ENCODE measurements at regions not wholly inside any gene's neighbourhood (a gene's known extent, or its start where the extent isn't known, plus 50 kb on each side); places are given as distances from the start of the nearest gene placed in this dataset.

DNA sequence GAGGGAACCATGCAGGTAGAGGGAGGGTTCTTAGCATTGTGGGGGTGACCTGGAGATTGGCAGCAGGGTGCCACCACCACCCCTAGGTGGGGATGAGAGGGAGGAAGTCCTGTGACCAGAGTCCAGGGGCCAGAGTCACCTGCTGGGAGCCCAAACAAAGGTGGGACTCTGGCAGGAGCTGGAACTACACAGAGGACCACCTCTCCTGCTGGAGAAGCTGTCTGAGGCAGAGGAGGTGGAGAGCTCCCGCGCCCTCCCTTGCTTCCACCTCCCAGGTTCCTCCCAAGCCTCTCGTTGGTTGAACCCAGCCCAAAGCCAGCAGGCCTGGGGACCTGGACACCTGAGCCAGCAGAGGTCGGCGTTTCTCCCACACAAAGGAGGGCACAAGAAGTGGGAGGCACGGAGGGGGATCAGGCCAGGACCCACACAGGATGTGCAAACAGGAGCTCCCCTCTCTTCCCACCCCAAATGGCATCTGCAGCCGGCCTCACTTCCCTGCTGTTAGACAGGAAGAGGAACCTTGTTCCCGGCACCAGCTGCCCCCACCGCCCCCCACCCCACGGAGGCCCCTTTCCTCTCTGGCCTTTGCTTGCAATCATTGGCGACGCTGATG is 154.6 kb downstream of the SEC14L1 start:
- FAIRE-seq = no peak
- Histone ChIP-seq H3K27me3 (ENCODE audit: control insufficient read depth, insufficient read depth, low read length) (no peaks in the 10 kb centered on the region), H3K36me3 (ENCODE audit: control insufficient read depth, insufficient read depth, low read length) (peaks cover 33% of the 10 kb centered on the region), H3K4me3 (ENCODE audit: low read depth, low read length) (no peak overlapping the region)
- DNase-seq (ENCODE audit: low read depth) = no peak
- TF ChIP-seq CTCF (IDR thresholded peaks at IDR 0.05; ENCODE audit: insufficient read depth, low read length, severe bottlenecking) = no peak

DNA sequence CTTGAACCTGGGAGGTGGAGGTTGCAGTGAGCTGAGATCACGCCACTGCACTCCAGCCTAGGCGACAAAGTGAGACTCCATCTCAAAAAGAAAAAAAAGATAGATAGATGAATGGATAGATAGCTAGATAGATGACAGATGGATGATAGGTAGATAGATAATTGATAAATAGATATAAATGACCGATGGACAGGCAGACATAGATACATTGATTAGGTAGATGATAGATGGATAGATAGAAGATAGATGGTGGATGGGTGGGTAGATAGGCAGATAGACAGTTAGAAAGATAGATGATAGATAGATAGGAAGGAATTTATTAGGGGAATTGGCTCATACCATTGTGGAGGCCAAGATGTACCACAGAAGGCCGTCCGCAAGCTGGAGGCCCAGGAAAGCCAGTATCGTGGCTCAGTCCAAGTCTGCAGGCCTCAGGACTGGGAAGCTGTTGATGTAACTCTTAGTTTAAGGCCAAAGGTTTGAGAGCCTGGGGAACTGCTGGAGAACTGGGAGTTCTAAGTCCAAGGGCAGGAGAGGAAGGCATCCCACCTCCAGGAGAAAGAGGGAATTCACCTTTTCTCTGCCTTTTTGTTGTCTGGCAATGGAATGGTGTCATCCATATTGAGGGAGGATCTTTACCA is 156.1 kb downstream of the SEC14L1 start:
- Histone ChIP-seq H3K36me3 (ENCODE audit: control insufficient read depth, insufficient read depth, low read length) (peaks cover 33% of the 10 kb centered on the region), H3K27me3 (ENCODE audit: control insufficient read depth, insufficient read depth, low read length) (no peaks in the 10 kb centered on the region)
- DNase-seq (ENCODE audit: low read depth) = no peak

DNA sequence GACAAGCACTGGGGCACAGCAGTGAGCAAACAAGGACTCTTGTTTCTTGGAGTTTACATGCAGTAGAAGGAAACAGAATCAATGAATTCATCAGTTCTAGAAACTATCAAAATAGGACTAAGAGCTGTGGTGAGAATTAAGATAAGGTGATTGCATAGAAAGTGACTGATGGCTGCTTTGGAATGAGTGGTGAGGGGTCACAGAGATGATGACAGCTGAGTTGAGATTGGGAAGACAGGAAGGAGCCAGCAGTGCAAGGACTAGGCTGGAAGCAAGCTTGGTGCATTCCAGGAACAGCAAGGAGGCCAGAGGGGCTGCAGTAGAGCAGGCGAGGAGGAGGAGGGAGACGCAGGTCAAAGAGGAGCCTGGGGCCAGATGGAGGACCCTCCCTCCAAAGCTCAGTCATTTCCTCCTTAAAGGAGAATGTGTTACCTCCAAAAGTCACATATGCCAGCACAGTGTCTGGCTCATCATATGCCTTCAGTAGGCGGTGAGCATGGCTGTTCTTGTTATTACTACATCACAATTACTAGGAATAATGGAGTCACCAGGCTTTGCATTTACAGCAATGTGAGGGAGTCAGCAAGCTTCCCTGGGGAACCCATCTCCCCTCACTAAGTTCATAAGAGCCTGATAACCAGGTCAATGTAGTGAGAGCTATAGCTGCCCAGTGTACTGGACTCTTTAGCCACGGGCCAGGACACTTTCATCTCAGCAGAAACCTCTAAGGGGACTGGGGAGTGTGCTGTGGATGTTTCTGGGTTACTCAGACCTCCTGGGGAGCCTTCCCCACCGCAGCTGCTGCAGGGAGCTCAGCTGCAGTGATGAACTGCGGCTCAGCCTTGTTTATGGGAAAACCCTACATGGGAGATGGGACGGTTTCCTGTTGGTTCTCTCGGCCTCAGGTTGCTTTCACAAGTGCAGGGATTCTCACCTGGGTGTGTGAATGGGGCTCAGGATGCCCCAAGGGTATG is 157.2 kb downstream of the SEC14L1 start:
- peaks cover 31% of the 10 kb centered on the region for H3K36me3 ChIP-seq (ENCODE audit: control insufficient read depth, insufficient read depth, low read length)
- no peaks in the 10 kb centered on the region for H3K27me3 ChIP-seq (ENCODE audit: control insufficient read depth, insufficient read depth, low read length)
- no peak for DNase-seq (ENCODE audit: low read depth)
- TF ChIP-seq CTCF (IDR thresholded peaks at IDR 0.05; ENCODE audit: insufficient read depth, low read length, severe bottlenecking) = no peak
- no peak overlapping the region for H3K4me3 ChIP-seq (ENCODE audit: low read depth, low read length)
- FAIRE-seq = no peak

More for the DNA sequence above, 156.1 kb downstream of the SEC14L1 start:
- no peak for FAIRE-seq
- no peak overlapping the region for H3K4me3 ChIP-seq (ENCODE audit: low read depth, low read length)
- no peak for TF ChIP-seq CTCF (IDR thresholded peaks at IDR 0.05; ENCODE audit: insufficient read depth, low read length, severe bottlenecking)

DNA sequence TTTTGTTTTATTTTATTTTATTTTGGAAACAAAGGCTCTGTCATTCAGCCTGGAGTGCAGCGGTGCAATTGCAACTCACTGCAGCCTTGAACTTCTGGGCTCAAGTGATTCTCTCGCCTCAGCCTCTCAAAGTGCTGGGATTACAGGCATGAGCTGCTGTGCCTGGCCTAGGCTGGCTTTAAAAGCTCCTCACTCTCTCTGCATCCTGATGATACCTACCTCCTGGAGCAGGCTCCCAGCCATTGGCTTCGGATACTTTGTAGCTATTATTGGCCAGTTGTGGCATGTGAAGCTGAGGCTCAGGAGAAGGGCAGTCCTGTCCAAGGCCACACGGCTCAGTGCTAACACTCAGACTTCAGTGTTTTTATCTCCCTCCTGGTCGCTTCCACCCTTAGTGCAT is 158.0 kb downstream of the SEC14L1 start:
- no peak for FAIRE-seq
- DNase-seq (ENCODE audit: low read depth) = no peak
- H3K36me3 ChIP-seq (ENCODE audit: control insufficient read depth, insufficient read depth, low read length) = peaks cover 28% of the 10 kb centered on the region
- TF ChIP-seq CTCF (IDR thresholded peaks at IDR 0.05; ENCODE audit: insufficient read depth, low read length, severe bottlenecking) = no peak
- no peak overlapping the region for H3K4me3 ChIP-seq (ENCODE audit: low read depth, low read length)
- no peaks in the 10 kb centered on the region for H3K27me3 ChIP-seq (ENCODE audit: control insufficient read depth, insufficient read depth, low read length)

- peaks cover 28% of the 10 kb centered on the region for H3K36me3 ChIP-seq (ENCODE audit: control insufficient read depth, insufficient read depth, low read length)
- H3K4me3 ChIP-seq (ENCODE audit: low read depth, low read length) = no peak overlapping the region
- no peak for TF ChIP-seq CTCF (IDR thresholded peaks at IDR 0.05; ENCODE audit: insufficient read depth, low read length, severe bottlenecking)
- FAIRE-seq = no peak
- no peak for DNase-seq (ENCODE audit: low read depth)
- H3K27me3 ChIP-seq (ENCODE audit: control insufficient read depth, insufficient read depth, low read length) = no peaks in the 10 kb centered on the region
These were observed 158.7 kb downstream of the SEC14L1 start for GRCh38 chr17:77299256-77300015.

All from bronchial epithelial cell (primary cell).